ENCODE measurements at regions not wholly inside any gene's neighbourhood (a gene's known extent, or its start where the extent isn't known, plus 50 kb on each side); places are given as distances from the start of the nearest gene placed in this dataset.

DNA sequence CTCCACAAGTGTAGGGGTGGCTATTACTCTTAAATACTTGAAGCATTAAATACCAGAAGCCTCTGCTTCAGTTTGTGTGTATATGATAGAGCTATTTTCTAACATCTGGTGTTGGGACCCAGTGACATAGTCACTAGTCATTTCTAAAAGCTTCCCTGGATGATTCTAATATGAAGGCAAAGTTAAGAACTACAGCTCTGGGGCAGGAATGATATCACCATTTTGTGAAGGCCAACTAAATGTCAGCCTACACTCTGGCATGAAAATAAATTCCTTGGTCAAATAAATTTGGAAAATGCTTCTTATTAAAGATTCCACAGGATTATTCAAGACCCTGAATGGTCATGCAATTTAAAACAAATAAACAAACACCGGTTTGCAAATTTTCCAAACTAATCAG is 197.7 kb downstream of the PLK2 start:
- no peak overlapping the region for H3K4me3 ChIP-seq (ENCODE audit: low read depth in 1 of 3, low read length in 3 of 3)
- no peak overlapping the region for H3K9ac ChIP-seq (ENCODE audit: low read depth in 1 of 2, low read length in 2 of 2)
- H3K4me1 ChIP-seq (ENCODE audit: control insufficient read depth in 4 of 4, insufficient read depth in 4 of 4, low read length in 3 of 4) = no peaks in the 10 kb centered on the region
- WGBS = 87% methylated on average over 1 of the region's 1 CpG
- H3K9me3 ChIP-seq (ENCODE audit: control insufficient read depth in 4 of 4, low read length in 3 of 4) = no peaks in the 10 kb centered on the region
- H3K27me3 ChIP-seq (ENCODE audit: control insufficient read depth in 4 of 4, insufficient read depth in 4 of 4, low read length in 3 of 4) = no peaks in the 10 kb centered on the region
- DNase-seq (ENCODE audit: low spot score) = no peak
- H3K36me3 ChIP-seq (ENCODE audit: control insufficient read depth in 4 of 4, insufficient read depth in 3 of 4, low read depth in 1 of 4, low read length in 3 of 4) = no peaks in the 10 kb centered on the region
- TF ChIP-seq, protein P1, sequence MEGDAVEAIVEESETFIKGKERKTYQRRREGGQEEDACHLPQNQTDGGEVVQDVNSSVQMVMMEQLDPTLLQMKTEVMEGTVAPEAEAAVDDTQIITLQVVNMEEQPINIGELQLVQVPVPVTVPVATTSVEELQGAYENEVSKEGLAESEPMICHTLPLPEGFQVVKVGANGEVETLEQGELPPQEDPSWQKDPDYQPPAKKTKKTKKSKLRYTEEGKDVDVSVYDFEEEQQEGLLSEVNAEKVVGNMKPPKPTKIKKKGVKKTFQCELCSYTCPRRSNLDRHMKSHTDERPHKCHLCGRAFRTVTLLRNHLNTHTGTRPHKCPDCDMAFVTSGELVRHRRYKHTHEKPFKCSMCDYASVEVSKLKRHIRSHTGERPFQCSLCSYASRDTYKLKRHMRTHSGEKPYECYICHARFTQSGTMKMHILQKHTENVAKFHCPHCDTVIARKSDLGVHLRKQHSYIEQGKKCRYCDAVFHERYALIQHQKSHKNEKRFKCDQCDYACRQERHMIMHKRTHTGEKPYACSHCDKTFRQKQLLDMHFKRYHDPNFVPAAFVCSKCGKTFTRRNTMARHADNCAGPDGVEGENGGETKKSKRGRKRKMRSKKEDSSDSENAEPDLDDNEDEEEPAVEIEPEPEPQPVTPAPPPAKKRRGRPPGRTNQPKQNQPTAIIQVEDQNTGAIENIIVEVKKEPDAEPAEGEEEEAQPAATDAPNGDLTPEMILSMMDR (IDR thresholded peaks at IDR 0.05; ENCODE audit: low read depth, low read length, missing input control) = no peak
- no peak for TF ChIP-seq TAF1 (conservative IDR thresholded peaks at IDR 0.05)
- TF ChIP-seq HNF4G (IDR thresholded peaks at IDR 0.05) = no peak
- TF ChIP-seq FOXA1 (IDR thresholded peaks at IDR 0.05) = no peak
- TF ChIP-seq, protein P2, sequence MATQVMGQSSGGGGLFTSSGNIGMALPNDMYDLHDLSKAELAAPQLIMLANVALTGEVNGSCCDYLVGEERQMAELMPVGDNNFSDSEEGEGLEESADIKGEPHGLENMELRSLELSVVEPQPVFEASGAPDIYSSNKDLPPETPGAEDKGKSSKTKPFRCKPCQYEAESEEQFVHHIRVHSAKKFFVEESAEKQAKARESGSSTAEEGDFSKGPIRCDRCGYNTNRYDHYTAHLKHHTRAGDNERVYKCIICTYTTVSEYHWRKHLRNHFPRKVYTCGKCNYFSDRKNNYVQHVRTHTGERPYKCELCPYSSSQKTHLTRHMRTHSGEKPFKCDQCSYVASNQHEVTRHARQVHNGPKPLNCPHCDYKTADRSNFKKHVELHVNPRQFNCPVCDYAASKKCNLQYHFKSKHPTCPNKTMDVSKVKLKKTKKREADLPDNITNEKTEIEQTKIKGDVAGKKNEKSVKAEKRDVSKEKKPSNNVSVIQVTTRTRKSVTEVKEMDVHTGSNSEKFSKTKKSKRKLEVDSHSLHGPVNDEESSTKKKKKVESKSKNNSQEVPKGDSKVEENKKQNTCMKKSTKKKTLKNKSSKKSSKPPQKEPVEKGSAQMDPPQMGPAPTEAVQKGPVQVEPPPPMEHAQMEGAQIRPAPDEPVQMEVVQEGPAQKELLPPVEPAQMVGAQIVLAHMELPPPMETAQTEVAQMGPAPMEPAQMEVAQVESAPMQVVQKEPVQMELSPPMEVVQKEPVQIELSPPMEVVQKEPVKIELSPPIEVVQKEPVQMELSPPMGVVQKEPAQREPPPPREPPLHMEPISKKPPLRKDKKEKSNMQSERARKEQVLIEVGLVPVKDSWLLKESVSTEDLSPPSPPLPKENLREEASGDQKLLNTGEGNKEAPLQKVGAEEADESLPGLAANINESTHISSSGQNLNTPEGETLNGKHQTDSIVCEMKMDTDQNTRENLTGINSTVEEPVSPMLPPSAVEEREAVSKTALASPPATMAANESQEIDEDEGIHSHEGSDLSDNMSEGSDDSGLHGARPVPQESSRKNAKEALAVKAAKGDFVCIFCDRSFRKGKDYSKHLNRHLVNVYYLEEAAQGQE (IDR thresholded peaks at IDR 0.05) = no peak
- TF ChIP-seq, protein P3, sequence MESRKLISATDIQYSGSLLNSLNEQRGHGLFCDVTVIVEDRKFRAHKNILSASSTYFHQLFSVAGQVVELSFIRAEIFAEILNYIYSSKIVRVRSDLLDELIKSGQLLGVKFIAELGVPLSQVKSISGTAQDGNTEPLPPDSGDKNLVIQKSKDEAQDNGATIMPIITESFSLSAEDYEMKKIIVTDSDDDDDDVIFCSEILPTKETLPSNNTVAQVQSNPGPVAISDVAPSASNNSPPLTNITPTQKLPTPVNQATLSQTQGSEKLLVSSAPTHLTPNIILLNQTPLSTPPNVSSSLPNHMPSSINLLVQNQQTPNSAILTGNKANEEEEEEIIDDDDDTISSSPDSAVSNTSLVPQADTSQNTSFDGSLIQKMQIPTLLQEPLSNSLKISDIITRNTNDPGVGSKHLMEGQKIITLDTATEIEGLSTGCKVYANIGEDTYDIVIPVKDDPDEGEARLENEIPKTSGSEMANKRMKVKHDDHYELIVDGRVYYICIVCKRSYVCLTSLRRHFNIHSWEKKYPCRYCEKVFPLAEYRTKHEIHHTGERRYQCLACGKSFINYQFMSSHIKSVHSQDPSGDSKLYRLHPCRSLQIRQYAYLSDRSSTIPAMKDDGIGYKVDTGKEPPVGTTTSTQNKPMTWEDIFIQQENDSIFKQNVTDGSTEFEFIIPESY (IDR thresholded peaks at IDR 0.05) = no peak
- no peak for TF ChIP-seq HNF4A (conservative IDR thresholded peaks at IDR 0.05)
- TF ChIP-seq JUND (IDR thresholded peaks at IDR 0.05) = no peak
- TF ChIP-seq SP1 (IDR thresholded peaks at IDR 0.05) = no peak
- no peak for TF ChIP-seq YY1 (IDR thresholded peaks at IDR 0.05)
- TF ChIP-seq FOXA2 (IDR thresholded peaks at IDR 0.05) = no peak
- TF ChIP-seq EGR1 (IDR thresholded peaks at IDR 0.05; ENCODE audit: low read depth in 2 of 2) = no peak
- TF ChIP-seq RXRA (IDR thresholded peaks at IDR 0.05) = no peak
- no peak for TF ChIP-seq NR2F2 (IDR thresholded peaks at IDR 0.05)
- no peak for TF ChIP-seq RAD21 (IDR thresholded peaks at IDR 0.05)
- TF ChIP-seq, protein P4, sequence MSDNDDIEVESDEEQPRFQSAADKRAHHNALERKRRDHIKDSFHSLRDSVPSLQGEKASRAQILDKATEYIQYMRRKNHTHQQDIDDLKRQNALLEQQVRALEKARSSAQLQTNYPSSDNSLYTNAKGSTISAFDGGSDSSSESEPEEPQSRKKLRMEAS (IDR thresholded peaks at IDR 0.05) = no peak
- H3K27ac ChIP-seq (ENCODE audit: low read depth in 1 of 2, low read length in 2 of 2) = no peak overlapping the region

DNA sequence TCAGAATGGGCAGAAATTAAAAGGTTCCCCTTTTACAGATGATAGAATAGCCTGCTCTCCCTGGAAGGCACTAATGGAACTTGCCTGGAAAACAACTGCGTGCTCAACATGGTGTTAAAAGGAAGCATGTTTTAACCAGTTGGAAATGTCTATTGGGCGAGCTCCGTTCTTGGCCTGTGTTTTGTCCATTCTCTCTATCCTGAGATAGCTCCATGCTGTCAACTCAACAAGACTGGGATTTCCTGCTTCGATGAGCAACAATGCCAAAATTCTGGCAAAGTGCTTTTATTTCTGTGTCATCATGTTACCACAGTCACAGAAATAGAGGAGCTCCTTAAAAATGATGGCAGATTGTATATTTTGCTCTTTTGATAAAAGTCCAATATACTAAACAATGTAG is 198.3 kb downstream of the PLK2 start:
- Histone ChIP-seq H3K27me3 (ENCODE audit: control insufficient read depth in 4 of 4, insufficient read depth in 4 of 4, low read length in 3 of 4) (no peaks in the 10 kb centered on the region), H3K9me3 (ENCODE audit: control insufficient read depth in 4 of 4, low read length in 3 of 4) (no peaks in the 10 kb centered on the region), H3K27ac (ENCODE audit: low read depth in 1 of 2, low read length in 2 of 2) (no peak overlapping the region), H3K4me3 (ENCODE audit: low read depth in 1 of 3, low read length in 3 of 3) (no peak overlapping the region), H3K9ac (ENCODE audit: low read depth in 1 of 2, low read length in 2 of 2) (no peak overlapping the region), H3K36me3 (ENCODE audit: control insufficient read depth in 4 of 4, insufficient read depth in 3 of 4, low read depth in 1 of 4, low read length in 3 of 4) (no peaks in the 10 kb centered on the region), H3K4me1 (ENCODE audit: control insufficient read depth in 4 of 4, insufficient read depth in 4 of 4, low read length in 3 of 4) (no peaks in the 10 kb centered on the region)
- no peak for TF ChIP-seq RAD21 (IDR thresholded peaks at IDR 0.05)
- TF ChIP-seq JUND (IDR thresholded peaks at IDR 0.05) = no peak
- no peak for TF ChIP-seq SP1 (IDR thresholded peaks at IDR 0.05)
- TF ChIP-seq EGR1 (IDR thresholded peaks at IDR 0.05; ENCODE audit: low read depth in 2 of 2) = no peak
- TF ChIP-seq, protein P5, sequence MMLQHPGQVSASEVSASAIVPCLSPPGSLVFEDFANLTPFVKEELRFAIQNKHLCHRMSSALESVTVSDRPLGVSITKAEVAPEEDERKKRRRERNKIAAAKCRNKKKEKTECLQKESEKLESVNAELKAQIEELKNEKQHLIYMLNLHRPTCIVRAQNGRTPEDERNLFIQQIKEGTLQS (IDR thresholded peaks at IDR 0.05) = no peak
- no peak for TF ChIP-seq YY1 (IDR thresholded peaks at IDR 0.05)
- no peak for TF ChIP-seq TAF1 (conservative IDR thresholded peaks at IDR 0.05)
- no peak for TF ChIP-seq NR2F2 (IDR thresholded peaks at IDR 0.05)
- TF ChIP-seq HNF4G (IDR thresholded peaks at IDR 0.05) = no peak
- TF ChIP-seq, protein P1 (IDR thresholded peaks at IDR 0.05; ENCODE audit: low read depth, low read length, missing input control) = no peak
- TF ChIP-seq GABPA (IDR thresholded peaks at IDR 0.05 in 1 of 2, conservative IDR thresholded peaks at IDR 0.05 in 1 of 2) = no peak
- 69% methylated on average over 4 of the region's 4 CpGs for WGBS
- no peak for DNase-seq (ENCODE audit: low spot score)

Measured in liver (tissue), 8 donors.